Mesendoderm (in vitro differentiated cells): ENCODE measurements at regions not wholly inside any gene's neighbourhood (a gene's known extent, or its start where the extent isn't known, plus 50 kb on each side); places are given as distances from the start of the nearest gene placed in this dataset.

ENCODE experiments used
- DNase-seq: peaks from one replicate; pipeline ENCODE4 v3.0.0; 2013
- H2AK5ac ChIP-seq: 2 replicates; pipeline ENCODE4 v1.6.1; 2013; ENCODE audit warnings: low read length, inconsistent platforms
- H2BK120ac ChIP-seq: 2 replicates; pipeline ENCODE4 v1.6.1; 2013; ENCODE audit warnings: low read depth, mild to moderate bottlenecking, low read length, moderate library complexity, mixed read lengths
- H2BK15ac ChIP-seq: replicated peaks from 2 replicates; pipeline ENCODE4 v1.6.1; 2013; ENCODE audit warnings: low read depth, mild to moderate bottlenecking, moderate library complexity
- H2BK5ac ChIP-seq: 2 replicates; pipeline ENCODE4 v1.6.1; 2013; ENCODE audit warnings: low read length, inconsistent platforms
- H3K18ac ChIP-seq: 2 replicates; pipeline ENCODE4 v1.6.1; 2013; ENCODE audit warnings: mild to moderate bottlenecking, low read length, mixed read lengths
- H3K23ac ChIP-seq: one replicate; pipeline ENCODE4 v1.6.1; 2013; ENCODE audit warnings: low read length
- H3K27ac ChIP-seq: 2 replicates; pipeline ENCODE4 v1.5.1; 2013; ENCODE audit warnings: low read depth, mild to moderate bottlenecking, inconsistent platforms, low read length, moderate library complexity
- H3K27me3 ChIP-seq: 2 replicates; pipeline ENCODE4 v1.6.1; 2013; ENCODE audit warnings: low read length, control low read depth, mild to moderate bottlenecking, inconsistent platforms; ENCODE audit not compliant: insufficient read depth, poor library complexity
- H3K36me3 ChIP-seq: 2 replicates; pipeline ENCODE4 v1.6.1; 2013; ENCODE audit warnings: low read length, inconsistent platforms; ENCODE audit not compliant: control insufficient read depth, insufficient read depth
- H3K4ac ChIP-seq: one replicate; pipeline ENCODE4 v1.6.1; 2013; ENCODE audit warnings: low read depth, mild to moderate bottlenecking, low read length, moderate library complexity
- H3K4me1 ChIP-seq: 2 replicates; pipeline ENCODE4 v1.6.1; 2013; ENCODE audit warnings: low read depth, low read length, inconsistent platforms; ENCODE audit not compliant: control insufficient read depth
- H3K4me2 ChIP-seq: 2 replicates; pipeline ENCODE4 v1.6.1; 2013; ENCODE audit warnings: low read length
- H3K4me3 ChIP-seq: 2 replicates; pipeline ENCODE4 v1.5.1; 2013; ENCODE audit warnings: mild to moderate bottlenecking, low read length
- H3K56ac ChIP-seq: one replicate; pipeline ENCODE4 v1.6.1; 2013; ENCODE audit warnings: low read length
- H3K79me1 ChIP-seq: 2 replicates; pipeline ENCODE4 v1.6.1; 2013; ENCODE audit warnings: low read length, inconsistent platforms
- H3K79me2 ChIP-seq: 2 replicates; pipeline ENCODE4 v1.6.1; 2013; ENCODE audit warnings: mild to moderate bottlenecking, low read length; ENCODE audit not compliant: control insufficient read depth, insufficient read depth
- H3K9ac ChIP-seq: 2 replicates; pipeline ENCODE4 v1.6.1; 2013; ENCODE audit warnings: low read length, inconsistent platforms
- H4K5ac ChIP-seq: one replicate; pipeline ENCODE4 v1.6.1; 2013; ENCODE audit warnings: low read length
- H4K8ac ChIP-seq: one replicate; pipeline ENCODE4 v1.6.1; 2013; ENCODE audit warnings: low read depth, mild to moderate bottlenecking, control low read depth, low read length, moderate library complexity
- WGBS: extraction: QIAGEN DNeasy Blood & Tissue Kit; methylation state at CpG from one replicate; pipeline ENCODE4 v1.1.7; 2013; ENCODE audit warnings: low lambda C conversion rate, missing lambda C conversion rate; ENCODE audit not compliant: insufficient coverage; ENCODE audit errors: extremely low coverage; 5-methylcytosine and 5-hydroxymethylcytosine counted together

- Histone ChIP-seq H4K8ac (no peak overlapping the region), H2BK5ac (no peak overlapping the region), H3K9ac (no peak overlapping the region), H3K27me3 (no peaks in the 10 kb centered on the region), H3K27ac (no peak overlapping the region), H4K5ac (no peak overlapping the region), H3K56ac (no peak overlapping the region), H3K36me3 (no peaks in the 10 kb centered on the region), H2BK120ac (no peak overlapping the region), H2BK15ac (no peak overlapping the region), H2AK5ac (no peak overlapping the region), H3K79me2 (no peaks in the 10 kb centered on the region), H3K79me1 (no peaks in the 10 kb centered on the region), H3K4ac (no peak overlapping the region), H3K4me2 (no peak overlapping the region), H3K23ac (no peak overlapping the region), H3K4me3 (no peak overlapping the region), H3K4me1 (peaks cover 8% of the 10 kb centered on the region), H3K18ac (no peak overlapping the region)
- no peak for DNase-seq
- no CpG with 5 or more reads among the region's 2 CpGs for WGBS
These were observed 110.9 kb downstream of the BAMBI start for GRCh38 chr10:28788252-28788651.

DNA sequence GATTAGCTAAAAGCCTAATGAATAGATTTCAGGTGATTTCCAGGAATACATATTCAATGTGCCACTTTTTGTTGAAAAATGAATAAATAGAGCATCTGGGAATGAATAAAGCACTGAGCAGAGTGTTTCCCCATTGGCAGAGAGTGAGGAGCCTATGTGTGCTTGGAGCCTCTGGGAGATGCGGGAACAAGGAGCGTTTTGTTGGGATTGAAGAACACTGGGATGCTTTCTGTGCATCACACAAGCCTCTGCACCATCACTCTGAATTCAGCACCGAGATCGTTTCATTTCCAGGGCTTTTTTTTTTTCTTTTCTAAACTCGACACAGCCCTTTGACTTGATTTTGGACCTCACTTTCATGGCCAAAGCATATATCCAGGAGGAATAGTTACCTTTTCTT lies 111.4 kb downstream of the BAMBI start:
- Histone ChIP-seq H3K79me1 (no peaks in the 10 kb centered on the region), H4K5ac (no peak overlapping the region), H3K56ac (no peak overlapping the region), H3K79me2 (no peaks in the 10 kb centered on the region), H2BK5ac (no peak overlapping the region), H3K27me3 (no peaks in the 10 kb centered on the region), H3K4me3 (no peak overlapping the region), H2BK120ac (no peak overlapping the region), H3K36me3 (no peaks in the 10 kb centered on the region), H3K9ac (no peak overlapping the region), H2AK5ac (no peak overlapping the region), H4K8ac (no peak overlapping the region), H3K4me1 (peaks cover 8% of the 10 kb centered on the region), H3K18ac (no peak overlapping the region), H3K4me2 (no peak overlapping the region), H3K27ac (no peak overlapping the region), H3K4ac (no peak overlapping the region), H3K23ac (no peak overlapping the region), H2BK15ac (no peak overlapping the region)
- WGBS, result no CpG with 5 or more reads among the region's 5 CpGs
- DNase-seq, result no peak

DNA sequence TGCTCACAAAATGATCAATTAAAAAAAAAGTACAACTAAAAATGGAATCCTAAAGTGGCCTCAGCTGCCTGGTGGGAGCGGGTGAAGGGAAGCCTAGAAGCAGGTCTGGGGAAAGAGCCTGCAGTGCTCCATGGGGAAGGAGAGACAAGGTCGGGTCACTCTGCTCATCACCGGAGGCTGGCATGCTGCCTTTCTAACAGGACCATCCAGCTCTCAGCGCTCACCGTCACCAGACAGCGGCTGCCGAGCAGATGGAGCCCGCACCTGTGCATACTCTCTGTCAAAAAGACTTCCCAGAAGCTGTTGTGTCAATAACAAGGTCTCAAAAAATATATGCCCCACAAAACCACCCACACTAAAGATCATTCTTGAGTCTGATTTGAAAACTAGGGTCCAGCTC lies 112.8 kb downstream of the BAMBI start:
- Histone ChIP-seq H3K79me2 (no peaks in the 10 kb centered on the region), H4K5ac (no peak overlapping the region), H2BK120ac (no peak overlapping the region), H2BK15ac (no peak overlapping the region), H3K56ac (no peak overlapping the region), H3K36me3 (no peaks in the 10 kb centered on the region), H3K79me1 (no peaks in the 10 kb centered on the region), H3K4me1 (peaks cover 3% of the 10 kb centered on the region), H3K27me3 (no peaks in the 10 kb centered on the region), H3K9ac (no peak overlapping the region), H3K18ac (no peak overlapping the region), H4K8ac (no peak overlapping the region), H2AK5ac (no peak overlapping the region), H2BK5ac (no peak overlapping the region), H3K4me3 (no peak overlapping the region), H3K23ac (no peak overlapping the region), H3K4me2 (no peak overlapping the region), H3K4ac (no peak overlapping the region), H3K27ac (no peak overlapping the region)
- no peak for DNase-seq
- WGBS, result no CpG with 5 or more reads among the region's 8 CpGs

DNA sequence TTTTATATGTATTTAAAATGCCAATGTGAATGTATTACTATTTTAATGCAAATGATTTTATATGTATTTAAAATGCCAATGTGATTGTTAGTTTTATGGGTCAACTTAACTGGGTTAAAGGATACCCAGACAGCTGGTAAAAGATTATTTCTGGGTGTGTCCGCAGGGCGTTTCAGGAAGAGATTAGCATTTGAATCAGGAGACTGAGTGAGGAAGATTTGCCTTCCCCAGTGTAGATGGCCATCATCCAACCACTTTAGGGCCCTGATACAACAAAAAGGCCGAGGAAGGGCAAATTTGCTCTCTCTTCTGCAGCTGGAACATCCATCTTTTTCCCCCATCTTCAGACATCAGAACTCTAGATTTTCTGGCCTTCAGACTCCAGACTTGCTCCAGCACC lies 116.2 kb downstream of the BAMBI start:
- Histone ChIP-seq H3K27me3 (no peaks in the 10 kb centered on the region), H2AK5ac (no peak overlapping the region), H3K4ac (no peak overlapping the region), H4K5ac (no peak overlapping the region), H3K79me1 (no peaks in the 10 kb centered on the region), H3K9ac (no peak overlapping the region), H3K36me3 (no peaks in the 10 kb centered on the region), H3K4me2 (no peak overlapping the region), H3K79me2 (no peaks in the 10 kb centered on the region), H2BK120ac (no peak overlapping the region), H3K18ac (no peak overlapping the region), H3K4me3 (no peak overlapping the region), H3K27ac (no peak overlapping the region), H2BK5ac (no peak overlapping the region), H3K4me1 (no peaks in the 10 kb centered on the region), H3K56ac (no peak overlapping the region), H3K23ac (no peak overlapping the region), H4K8ac (no peak overlapping the region), H2BK15ac (no peak overlapping the region)
- no CpG with 5 or more reads among the region's 3 CpGs for WGBS
- DNase-seq, result no peak

- no peak overlapping the region for H3K9ac ChIP-seq
These were observed 117.7 kb downstream of the BAMBI start for GRCh38 chr10:28794986-28795385.

DNA sequence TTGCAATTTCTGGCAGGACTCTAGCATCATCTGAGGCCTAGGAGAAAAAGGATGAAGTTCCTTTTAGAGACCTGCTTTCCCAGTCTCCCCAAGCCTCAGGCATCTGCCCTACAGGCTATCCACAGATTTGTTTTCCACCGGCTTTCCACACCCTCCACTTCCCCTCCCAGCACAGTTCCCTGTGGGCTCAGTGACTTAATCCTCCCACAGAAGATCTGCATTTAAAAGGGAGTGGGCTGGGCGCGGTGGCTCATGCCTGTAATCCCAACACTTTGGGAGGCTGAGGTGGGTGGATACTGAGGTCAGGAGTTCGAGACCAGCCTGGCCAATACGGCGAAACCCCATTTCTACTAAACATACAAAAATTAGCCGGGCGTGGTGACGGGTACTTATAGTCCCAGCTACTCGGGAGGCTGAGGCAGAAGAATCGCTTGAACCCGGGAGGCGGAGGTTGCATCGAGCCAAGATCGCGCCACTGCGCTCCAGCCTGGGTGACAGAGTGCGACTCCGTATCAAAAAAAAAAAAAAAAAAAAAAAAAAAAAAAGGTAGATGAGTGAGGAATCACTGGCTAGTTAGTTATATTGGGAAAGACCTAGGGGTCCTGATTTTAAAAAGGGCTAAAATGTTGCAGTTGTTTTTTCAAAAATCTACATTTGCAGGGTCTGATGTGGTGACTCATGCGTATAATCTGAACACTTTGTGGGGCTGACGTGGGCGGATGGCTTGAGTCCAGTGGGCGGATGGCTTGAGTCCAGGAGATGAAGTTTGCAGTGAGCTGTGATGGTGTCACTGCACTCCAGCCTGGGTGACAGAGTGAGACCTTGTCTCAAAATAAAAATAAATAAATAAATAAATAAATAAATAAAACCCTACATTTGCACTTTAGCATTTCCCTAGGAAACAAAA lies 119.5 kb downstream of the BAMBI start:
- H3K9ac ChIP-seq, result no peak overlapping the region
- no peak overlapping the region for H2AK5ac ChIP-seq
- H3K27ac ChIP-seq, result no peak overlapping the region
- H3K36me3 ChIP-seq, result no peaks in the 10 kb centered on the region
- no peak overlapping the region for H3K23ac ChIP-seq
- no peak overlapping the region for H3K4ac ChIP-seq
- no peak overlapping the region for H2BK120ac ChIP-seq
- no peak overlapping the region for H3K56ac ChIP-seq
- no peaks in the 10 kb centered on the region for H3K79me2 ChIP-seq
- H3K18ac ChIP-seq, result no peak overlapping the region
- H2BK5ac ChIP-seq, result no peak overlapping the region
- H3K79me1 ChIP-seq, result no peaks in the 10 kb centered on the region
- H3K4me2 ChIP-seq, result no peak overlapping the region
- no CpG with 5 or more reads among the region's 23 CpGs for WGBS
- H3K4me1 ChIP-seq, result no peaks in the 10 kb centered on the region
- no peak overlapping the region for H4K8ac ChIP-seq
- H4K5ac ChIP-seq, result no peak overlapping the region
- H2BK15ac ChIP-seq, result no peak overlapping the region
- DNase-seq, result no peak
- no peak overlapping the region for H3K4me3 ChIP-seq
- H3K27me3 ChIP-seq, result no peaks in the 10 kb centered on the region

More at GRCh38 chr10:28794986-28795385, 117.7 kb downstream of the BAMBI start:
- H3K79me2 ChIP-seq, result no peaks in the 10 kb centered on the region
- WGBS, result no CpG with 5 or more reads among the region's 3 CpGs
- no peaks in the 10 kb centered on the region for H3K36me3 ChIP-seq
- no peak overlapping the region for H3K18ac ChIP-seq
- no peak overlapping the region for H2BK5ac ChIP-seq
- H2AK5ac ChIP-seq, result no peak overlapping the region
- no peak overlapping the region for H3K4me3 ChIP-seq
- no peak overlapping the region for H3K4ac ChIP-seq
- no peak overlapping the region for H3K4me2 ChIP-seq
- no peaks in the 10 kb centered on the region for H3K4me1 ChIP-seq
- H2BK120ac ChIP-seq, result no peak overlapping the region
- no peaks in the 10 kb centered on the region for H3K79me1 ChIP-seq
- no peak overlapping the region for H2BK15ac ChIP-seq
- H4K8ac ChIP-seq, result no peak overlapping the region
- H3K23ac ChIP-seq, result no peak overlapping the region
- DNase-seq, result no peak
- H3K27me3 ChIP-seq, result no peaks in the 10 kb centered on the region
- H3K56ac ChIP-seq, result no peak overlapping the region
- no peak overlapping the region for H4K5ac ChIP-seq
- H3K27ac ChIP-seq, result no peak overlapping the region
